B cell (primary cell): ENCODE measurements at regions not wholly inside any gene's neighbourhood (a gene's known extent, or its start where the extent isn't known, plus 50 kb on each side); places are given as distances from the start of the nearest gene placed in this dataset.

Experiments
- EZH2 ChIP-seq: IDR thresholded peaks from 2 replicates; pipeline ENCODE4 v1.6.1; 2012; ENCODE audit warnings: borderline replicate concordance, low read depth, mild to moderate bottlenecking, moderate library complexity, low read length; ENCODE audit not compliant: insufficient read depth, poor library complexity, severe bottlenecking
- TF ChIP-seq, protein P1 (sequence below): fragments of 200-600 bp; IDR thresholded peaks from one replicate; pipeline ENCODE4 v1.8.0; 2022; ENCODE audit warnings: antibody characterized with exemption, mild to moderate bottlenecking

DNA sequence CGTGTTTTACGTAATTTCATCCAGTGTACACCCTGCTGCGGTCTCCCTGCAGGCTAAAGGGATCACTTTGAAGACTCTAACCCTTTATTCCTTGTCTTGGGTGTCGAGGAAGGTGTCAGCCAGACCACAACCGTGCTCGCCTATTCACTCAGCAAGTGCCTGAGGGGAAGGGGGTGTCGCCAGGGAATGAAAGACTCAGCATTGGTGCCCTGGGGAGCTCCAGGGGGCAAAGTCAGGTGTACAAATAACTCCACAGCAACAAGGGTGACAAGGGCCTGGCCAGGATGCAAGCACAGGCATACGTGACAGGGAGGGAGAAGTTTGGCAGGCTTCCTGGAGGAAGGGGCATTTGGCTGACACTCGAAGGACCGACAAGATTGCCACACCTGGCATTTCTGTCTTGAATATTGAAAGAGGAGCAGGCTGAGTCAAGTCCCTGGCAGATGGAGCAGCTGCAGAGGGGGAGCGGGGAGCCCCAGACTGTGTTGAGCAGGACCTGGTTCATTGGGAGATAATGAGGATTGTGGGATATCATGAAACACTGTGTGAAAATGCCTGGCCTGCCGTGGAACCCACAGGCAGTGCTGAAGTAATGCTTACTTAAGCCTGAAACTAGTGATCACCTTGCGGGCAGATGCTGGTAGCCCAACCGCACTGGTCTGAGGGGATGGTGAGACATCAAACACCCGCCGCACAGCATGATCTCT, 93.9 kb downstream of the RHOB start:
- no peak for TF ChIP-seq EZH2
- TF ChIP-seq, protein P1, sequence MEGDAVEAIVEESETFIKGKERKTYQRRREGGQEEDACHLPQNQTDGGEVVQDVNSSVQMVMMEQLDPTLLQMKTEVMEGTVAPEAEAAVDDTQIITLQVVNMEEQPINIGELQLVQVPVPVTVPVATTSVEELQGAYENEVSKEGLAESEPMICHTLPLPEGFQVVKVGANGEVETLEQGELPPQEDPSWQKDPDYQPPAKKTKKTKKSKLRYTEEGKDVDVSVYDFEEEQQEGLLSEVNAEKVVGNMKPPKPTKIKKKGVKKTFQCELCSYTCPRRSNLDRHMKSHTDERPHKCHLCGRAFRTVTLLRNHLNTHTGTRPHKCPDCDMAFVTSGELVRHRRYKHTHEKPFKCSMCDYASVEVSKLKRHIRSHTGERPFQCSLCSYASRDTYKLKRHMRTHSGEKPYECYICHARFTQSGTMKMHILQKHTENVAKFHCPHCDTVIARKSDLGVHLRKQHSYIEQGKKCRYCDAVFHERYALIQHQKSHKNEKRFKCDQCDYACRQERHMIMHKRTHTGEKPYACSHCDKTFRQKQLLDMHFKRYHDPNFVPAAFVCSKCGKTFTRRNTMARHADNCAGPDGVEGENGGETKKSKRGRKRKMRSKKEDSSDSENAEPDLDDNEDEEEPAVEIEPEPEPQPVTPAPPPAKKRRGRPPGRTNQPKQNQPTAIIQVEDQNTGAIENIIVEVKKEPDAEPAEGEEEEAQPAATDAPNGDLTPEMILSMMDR = no peak
